Peyer's patch (tissue), 4 donors: ENCODE measurements at regions not wholly inside any gene's neighbourhood (a gene's known extent, or its start where the extent isn't known, plus 50 kb on each side); places are given as distances from the start of the nearest gene placed in this dataset.

Source experiments
- POLR2A ChIP-seq, 2 donors: fragments of 450-650 bp; IDR thresholded peaks; one replicate each; pipeline ENCODE4 v1.5.1; 2017; ENCODE audit warnings: antibody characterized with exemption in 2 of 2, mild to moderate bottlenecking in 2 of 2, moderate library complexity in 2 of 2
- TF ChIP-seq, protein P1 (sequence below), 6 experiments: fragments of 450-650 bp in 4 of 6; fragments of 200-600 bp in 2 of 6; sonication (generic) in 1 of 6; IDR thresholded peaks; one replicate each; pipeline ENCODE4 v1.5.1; 2017 to 2019; ENCODE audit warnings: antibody characterized with exemption in 6 of 6, mild to moderate bottlenecking in 3 of 6, moderate library complexity in 1 of 6

DNA sequence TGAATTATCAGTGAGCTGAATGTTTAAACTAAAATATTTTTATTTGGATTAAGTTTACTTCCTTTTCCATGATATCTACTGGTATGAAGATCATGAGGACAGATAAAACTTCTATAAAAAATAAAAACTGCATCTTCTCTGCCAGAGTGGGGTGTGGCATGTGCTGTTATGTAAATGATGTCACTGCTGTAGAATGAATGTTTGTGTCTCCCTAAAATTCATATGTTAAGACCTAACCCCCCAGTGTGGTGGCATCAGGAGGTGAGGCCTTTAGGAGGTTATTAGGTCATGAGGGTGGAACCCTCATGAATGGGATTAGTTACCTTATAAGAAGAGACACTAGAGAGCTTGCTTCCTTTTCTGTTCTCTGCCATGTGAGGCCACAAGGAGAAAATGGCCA, 178.7 kb upstream of the DPH6 start:
- TF ChIP-seq POLR2A (IDR thresholded peaks at IDR 0.05), result no peak
- TF ChIP-seq, protein P1, sequence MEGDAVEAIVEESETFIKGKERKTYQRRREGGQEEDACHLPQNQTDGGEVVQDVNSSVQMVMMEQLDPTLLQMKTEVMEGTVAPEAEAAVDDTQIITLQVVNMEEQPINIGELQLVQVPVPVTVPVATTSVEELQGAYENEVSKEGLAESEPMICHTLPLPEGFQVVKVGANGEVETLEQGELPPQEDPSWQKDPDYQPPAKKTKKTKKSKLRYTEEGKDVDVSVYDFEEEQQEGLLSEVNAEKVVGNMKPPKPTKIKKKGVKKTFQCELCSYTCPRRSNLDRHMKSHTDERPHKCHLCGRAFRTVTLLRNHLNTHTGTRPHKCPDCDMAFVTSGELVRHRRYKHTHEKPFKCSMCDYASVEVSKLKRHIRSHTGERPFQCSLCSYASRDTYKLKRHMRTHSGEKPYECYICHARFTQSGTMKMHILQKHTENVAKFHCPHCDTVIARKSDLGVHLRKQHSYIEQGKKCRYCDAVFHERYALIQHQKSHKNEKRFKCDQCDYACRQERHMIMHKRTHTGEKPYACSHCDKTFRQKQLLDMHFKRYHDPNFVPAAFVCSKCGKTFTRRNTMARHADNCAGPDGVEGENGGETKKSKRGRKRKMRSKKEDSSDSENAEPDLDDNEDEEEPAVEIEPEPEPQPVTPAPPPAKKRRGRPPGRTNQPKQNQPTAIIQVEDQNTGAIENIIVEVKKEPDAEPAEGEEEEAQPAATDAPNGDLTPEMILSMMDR (IDR thresholded peaks at IDR 0.05), result no peak
